GM18907 (cell line): ENCODE measurements at regions not wholly inside any gene's neighbourhood (a gene's known extent, or its start where the extent isn't known, plus 50 kb on each side); places are given as distances from the start of the nearest gene placed in this dataset.

Experiments used
- ATAC-seq: cut with Tn5 transposase; IDR thresholded peaks from one replicate; pipeline ENCODE4 v1.9.1; 2021; ENCODE audit warnings: mild to moderate bottlenecking, moderate library complexity; ENCODE audit not compliant: unreplicated experiment

GRCh38 chr13:94968757-94969086 is 256.4 kb upstream of the SOX21 start:
- ATAC-seq, result no peak

- no peak for ATAC-seq
Measured at GRCh38 chr13:94968040-94968756, 255.9 kb upstream of the SOX21 start.

- ATAC-seq, result no peak
Measured at GRCh38 chr13:94967183-94968039, 255.1 kb upstream of the SOX21 start.

- ATAC-seq, result no peak
Measured at GRCh38 chr13:94966422-94966955, 254.1 kb upstream of the SOX21 start.

- ATAC-seq, result no peak
Measured at GRCh38 chr13:94959626-94960025, 247.3 kb upstream of the SOX21 start.

GRCh38 chr13:94956417-94957110 is 244.2 kb upstream of the SOX21 start:
- no peak for ATAC-seq

GRCh38 chr13:94952787-94953186 is 240.4 kb upstream of the SOX21 start:
- no peak for ATAC-seq

- ATAC-seq, result no peak
Measured at GRCh38 chr13:94950303-94950702, 238.0 kb upstream of the SOX21 start.

- ATAC-seq, result no peak
Measured at GRCh38 chr13:94947965-94948371, 235.6 kb upstream of the SOX21 start.

GRCh38 chr13:94947392-94947791 is 235.0 kb upstream of the SOX21 start:
- ATAC-seq, result no peak

GRCh38 chr13:94946039-94946438 is 233.7 kb upstream of the SOX21 start:
- ATAC-seq, result no peak

GRCh38 chr13:94938124-94938523 is 225.8 kb upstream of the SOX21 start:
- ATAC-seq, result no peak

- ATAC-seq, result no peak
Measured at GRCh38 chr13:94936633-94937032, 224.3 kb upstream of the SOX21 start.

GRCh38 chr13:94933936-94934335 is 221.6 kb upstream of the SOX21 start:
- no peak for ATAC-seq

- no peak for ATAC-seq
Measured at GRCh38 chr13:94933230-94933751, 220.9 kb upstream of the SOX21 start.

GRCh38 chr13:94928127-94928775 is 215.9 kb upstream of the SOX21 start:
- no peak for ATAC-seq

GRCh38 chr13:94925263-94925662 is 212.9 kb upstream of the SOX21 start:
- no peak for ATAC-seq

GRCh38 chr13:94921181-94921580 is 208.8 kb upstream of the SOX21 start:
- ATAC-seq, result no peak

GRCh38 chr13:94920578-94920977 is 208.2 kb upstream of the SOX21 start:
- ATAC-seq, result no peak

- no peak for ATAC-seq
Measured at GRCh38 chr13:94917824-94918223, 205.5 kb upstream of the SOX21 start.

- ATAC-seq, result no peak
Measured at GRCh38 chr13:94914895-94915294, 202.6 kb upstream of the SOX21 start.
